H54 (cell line): ENCODE measurements at regions not wholly inside any gene's neighbourhood (a gene's known extent, or its start where the extent isn't known, plus 50 kb on each side); places are given as distances from the start of the nearest gene placed in this dataset.
"Not testable (repeated sequence)": the region's sequence is repeated elsewhere in the genome, so short reads cannot be mapped to it uniquely, and the experiment has no call there.

Source experiments
- DNase-seq: peaks from one replicate; pipeline ENCODE4 v3.0.0; 2011; ENCODE audit warnings: low spot score, mixed read lengths; ENCODE audit not compliant: insufficient read length
- FAIRE-seq: peaks from 3 replicates; lab custom pipeline; 2011; peaks lifted over from hg19 to GRCh38; lab: Jason Lieb, UNC
- POLR2A ChIP-seq: IDR thresholded peaks from 2 replicates; pipeline ENCODE4 v1.6.1; 2011; ENCODE audit warnings: low read depth, mild to moderate bottlenecking, low read length

GRCh38 chr18:29434650-29435049 lies 1257.7 kb upstream of the CDH2 start:
- DNase-seq (no peak), FAIRE-seq (no peak)
- no peak for TF ChIP-seq POLR2A

- FAIRE-seq (no peak), DNase-seq (no peak)
- TF ChIP-seq POLR2A: no peak
These were observed 1253.5 kb upstream of the CDH2 start for GRCh38 chr18:29430416-29430815.

- no peak for TF ChIP-seq POLR2A
- DNase-seq (peak; percentile 0), FAIRE-seq (no peak)
These were observed 1241.2 kb upstream of the CDH2 start for GRCh38 chr18:29418136-29418535.

- FAIRE-seq (no peak), DNase-seq (no peak)
- no peak for TF ChIP-seq POLR2A
These were observed 1230.1 kb upstream of the CDH2 start for GRCh38 chr18:29406996-29407395.

- DNase-seq (no peak), FAIRE-seq (no peak)
- no peak for TF ChIP-seq POLR2A
These were observed 1220.6 kb upstream of the CDH2 start for GRCh38 chr18:29397536-29397935.

- FAIRE-seq (no peak), DNase-seq (no peak)
- no peak for TF ChIP-seq POLR2A
These were observed 1206.7 kb upstream of the CDH2 start for GRCh38 chr18:29383311-29384273.

- TF ChIP-seq POLR2A: no peak
- no peak for DNase-seq
- no peak for FAIRE-seq
These were observed 1201.8 kb upstream of the CDH2 start for GRCh38 chr18:29378651-29379136.

GRCh38 chr18:29377346-29377745 lies 1200.4 kb upstream of the CDH2 start:
- no peak for DNase-seq
- TF ChIP-seq POLR2A: no peak
- FAIRE-seq: no peak

- no peak for FAIRE-seq
- no peak for TF ChIP-seq POLR2A
- no peak for DNase-seq
These were observed 1196.1 kb upstream of the CDH2 start for GRCh38 chr18:29373000-29373399.

GRCh38 chr18:29361843-29362242 lies 1184.9 kb upstream of the CDH2 start:
- TF ChIP-seq POLR2A: no peak
- FAIRE-seq (no peak), DNase-seq (no peak)

GRCh38 chr18:29360659-29361058 lies 1183.7 kb upstream of the CDH2 start:
- FAIRE-seq, DNase-seq: not testable (repeated sequence)

- not testable (repeated sequence) for DNase-seq
These were observed 1182.3 kb upstream of the CDH2 start for GRCh38 chr18:29359222-29359621.

GRCh38 chr18:29351171-29351570 lies 1174.2 kb upstream of the CDH2 start:
- no peak for FAIRE-seq
- no peak for TF ChIP-seq POLR2A
- no peak for DNase-seq

More at GRCh38 chr18:29359222-29359621, 1182.3 kb upstream of the CDH2 start:
- FAIRE-seq: not testable (repeated sequence)

GRCh38 chr18:29328932-29329331 lies 1152.0 kb upstream of the CDH2 start:
- TF ChIP-seq POLR2A: no peak
- FAIRE-seq (no peak), DNase-seq (no peak)

GRCh38 chr18:29326214-29326613 lies 1149.3 kb upstream of the CDH2 start:
- no peak for TF ChIP-seq POLR2A
- DNase-seq (no peak), FAIRE-seq (no peak)
